CD4-positive, alpha-beta T cell treated with Interleukin-2 at 100 ng/mL for 4 hours (primary cell): ENCODE measurements at regions not wholly inside any gene's neighbourhood (a gene's known extent, or its start where the extent isn't known, plus 50 kb on each side); places are given as distances from the start of the nearest gene placed in this dataset.

Source experiments
- DNase-seq: peaks from one replicate; pipeline ENCODE4 v3.0.0-alpha.2; 2020; ENCODE audit warnings: low spot score

GRCh38 chr2:196399096-196399495, 227.7 kb upstream of the STK17B start:
- no peak for DNase-seq

DNA sequence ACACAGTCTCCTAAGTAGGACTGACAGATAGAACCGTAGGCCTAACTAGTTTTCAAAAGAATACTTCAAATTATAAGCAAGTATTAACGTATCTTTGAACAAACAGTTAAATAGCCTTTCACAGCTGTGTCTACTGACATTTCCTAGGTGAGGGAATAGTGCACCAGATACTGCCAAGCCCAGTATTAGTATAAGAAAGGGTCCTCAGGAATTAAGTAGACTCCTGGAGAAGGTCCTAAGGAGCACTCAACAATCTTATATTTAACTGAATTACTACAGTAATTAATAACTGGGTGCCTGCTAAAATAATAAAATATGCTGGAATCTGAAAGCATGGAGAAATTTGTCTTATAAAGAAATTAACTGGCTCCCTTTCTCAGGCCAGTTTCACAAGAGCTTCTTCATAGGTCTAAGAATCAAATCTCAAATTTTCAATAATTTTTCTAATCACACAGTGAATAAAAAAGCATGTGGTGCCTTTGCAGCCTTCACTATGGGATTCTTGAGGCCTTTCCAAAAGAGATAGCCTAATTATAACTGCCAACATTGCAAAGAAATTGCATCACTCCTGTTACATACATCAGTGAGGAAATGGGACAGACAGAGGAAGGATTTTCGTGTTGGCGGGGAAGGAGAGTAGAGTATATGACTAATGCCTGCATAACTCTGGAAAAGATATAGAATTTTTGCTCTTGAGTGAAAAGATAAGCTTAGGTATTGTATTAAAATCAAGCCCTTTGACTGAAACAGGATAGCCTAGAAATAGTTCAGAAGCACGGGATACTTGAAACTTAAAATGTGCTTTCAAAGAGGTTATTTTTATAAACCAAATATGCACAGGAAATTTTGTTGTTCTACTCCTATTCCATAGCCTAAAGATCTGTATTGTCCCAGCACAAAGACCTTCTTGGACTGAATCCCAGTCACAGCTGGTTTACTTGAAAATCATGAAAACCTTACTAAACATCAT, 228.6 kb upstream of the STK17B start:
- no peak for DNase-seq

GRCh38 chr2:196403471-196403870, 232.1 kb upstream of the STK17B start:
- no peak for DNase-seq

- DNase-seq: no peak
Observed at GRCh38 chr2:196404276-196404675, 232.9 kb upstream of the STK17B start.

DNA sequence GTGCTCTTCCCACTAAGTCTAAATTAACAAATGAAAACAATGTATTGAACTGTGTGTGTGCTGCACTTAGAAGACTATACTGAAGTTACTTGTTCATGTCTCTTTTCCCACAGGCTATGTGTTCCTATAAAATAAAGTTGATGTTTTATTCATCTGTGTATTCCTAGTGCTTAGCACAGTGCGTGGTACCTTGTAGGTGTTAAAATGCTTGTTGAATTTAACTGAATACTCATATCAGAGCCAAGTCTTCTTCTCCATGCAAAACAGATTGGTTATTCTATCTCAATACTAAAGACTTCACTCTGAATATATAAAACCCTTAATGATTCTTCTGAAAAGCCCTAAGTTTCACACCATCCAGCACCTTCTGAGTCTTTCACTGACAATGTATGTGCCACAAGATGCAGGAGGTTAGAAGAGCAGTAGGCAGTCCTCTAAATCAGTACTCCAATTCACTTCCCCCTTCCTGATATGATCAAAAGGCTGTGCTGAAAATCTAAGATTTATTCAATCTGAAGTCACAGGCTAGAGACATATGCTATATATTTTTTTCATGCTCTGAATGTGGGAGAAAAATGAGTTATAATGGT, 231.7 kb upstream of the CCDC150 start:
- no peak for DNase-seq

DNA sequence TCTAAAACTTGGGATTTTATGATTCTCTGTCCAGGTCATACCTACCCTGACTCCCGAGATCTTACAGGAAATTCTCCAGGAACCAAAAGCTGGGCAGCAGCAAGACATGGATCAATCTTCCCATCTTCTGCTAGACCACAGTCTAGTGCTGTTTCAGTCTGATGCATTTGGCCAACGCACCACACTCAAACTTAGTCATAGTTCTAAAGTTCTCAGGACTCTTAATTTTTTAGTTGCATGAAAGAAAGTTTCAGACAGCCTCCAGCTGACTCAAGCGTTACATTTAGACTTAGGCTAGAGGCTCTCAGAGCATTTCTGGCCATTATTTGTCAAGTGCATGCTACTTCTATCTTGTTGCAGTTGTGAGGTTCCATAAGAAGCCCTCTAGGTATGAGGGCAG, 230.1 kb upstream of the CCDC150 start:
- DNase-seq: no peak

GRCh38 chr2:196410008-196410407, 229.5 kb upstream of the CCDC150 start:
- no peak for DNase-seq

GRCh38 chr2:196413821-196414274, 225.7 kb upstream of the CCDC150 start:
- DNase-seq: no peak

- no peak for DNase-seq
Observed at GRCh38 chr2:196415384-196415783, 224.1 kb upstream of the CCDC150 start.

DNA sequence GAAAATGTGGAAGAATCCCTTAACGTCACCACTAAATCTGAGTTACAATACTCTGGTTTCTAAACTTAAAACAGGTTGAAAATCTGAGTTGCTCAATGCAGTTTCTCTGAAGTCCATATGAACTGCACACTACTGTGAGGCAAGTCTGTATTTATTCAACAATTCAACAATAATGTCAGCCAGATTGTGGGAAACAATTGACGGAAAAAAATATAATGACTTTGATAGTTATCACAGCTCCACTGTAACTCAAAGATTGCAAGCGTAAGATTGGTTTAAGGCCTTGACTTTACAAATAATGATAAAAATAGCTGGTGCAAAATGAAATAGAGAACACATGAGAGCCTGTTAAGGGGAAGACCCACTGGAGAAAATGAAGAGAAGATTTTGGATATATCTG, 219.4 kb upstream of the CCDC150 start:
- DNase-seq: no peak

GRCh38 chr2:196421880-196422279, 217.6 kb upstream of the CCDC150 start:
- no peak for DNase-seq

DNA sequence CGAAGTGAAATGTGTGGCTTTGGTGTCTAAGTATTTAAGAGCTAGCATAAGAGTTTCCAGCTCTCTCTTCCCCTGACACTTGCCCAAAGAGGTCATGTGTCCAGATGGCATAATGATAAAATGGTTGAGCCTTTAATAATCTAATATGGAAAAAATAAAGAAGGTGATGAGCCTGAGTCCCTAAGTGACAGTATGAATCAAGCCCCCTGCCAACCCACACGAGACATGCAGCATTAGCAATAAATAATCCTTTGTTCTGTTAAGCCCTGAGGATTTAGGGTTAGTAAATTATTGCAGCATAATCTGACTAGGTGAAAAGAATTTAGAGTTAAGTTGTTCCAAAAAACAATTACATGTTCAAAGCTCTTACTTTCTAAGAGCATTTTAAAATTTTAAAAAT, 217.2 kb upstream of the CCDC150 start:
- DNase-seq: no peak

DNA sequence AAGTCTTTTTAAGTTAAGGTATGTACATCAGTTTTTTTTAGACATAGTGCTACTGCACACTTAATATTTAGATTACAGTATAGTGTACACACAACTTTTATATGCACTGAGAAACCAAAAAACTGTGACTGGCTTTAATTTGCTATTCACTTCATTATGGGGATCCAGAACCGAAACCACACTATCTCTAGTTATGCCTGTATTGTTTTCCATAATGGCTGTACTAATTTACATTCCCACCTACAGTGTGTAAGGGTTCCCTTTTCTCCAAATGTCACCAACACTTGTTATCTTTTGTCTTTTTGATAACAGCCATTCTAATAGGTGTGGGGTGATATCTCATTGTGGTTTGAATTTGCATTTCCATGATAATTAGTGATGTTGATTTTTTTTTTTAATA, 213.4 kb upstream of the CCDC150 start:
- DNase-seq: no peak

- DNase-seq: no peak
Observed at GRCh38 chr2:196427986-196428634, 211.4 kb upstream of the CCDC150 start.

DNA sequence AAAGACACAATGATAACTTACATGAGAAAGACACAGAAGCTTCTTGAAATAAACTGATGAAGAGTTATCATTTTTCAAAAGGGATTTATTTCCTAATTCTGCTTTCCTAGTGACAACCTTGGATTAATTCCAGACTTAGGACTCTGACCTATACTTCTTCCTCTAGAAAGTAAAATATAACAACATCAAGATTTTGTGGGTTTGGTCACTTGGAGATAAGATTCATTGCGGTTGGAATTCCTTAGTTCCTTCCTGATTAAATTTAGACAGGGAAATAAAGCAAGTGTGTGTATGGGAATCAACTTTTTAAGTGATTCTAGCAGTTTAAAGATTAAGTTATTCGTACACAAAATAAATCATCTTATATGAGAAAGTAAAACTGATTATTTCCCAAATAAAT, 208.4 kb upstream of the CCDC150 start:
- no peak for DNase-seq

DNA sequence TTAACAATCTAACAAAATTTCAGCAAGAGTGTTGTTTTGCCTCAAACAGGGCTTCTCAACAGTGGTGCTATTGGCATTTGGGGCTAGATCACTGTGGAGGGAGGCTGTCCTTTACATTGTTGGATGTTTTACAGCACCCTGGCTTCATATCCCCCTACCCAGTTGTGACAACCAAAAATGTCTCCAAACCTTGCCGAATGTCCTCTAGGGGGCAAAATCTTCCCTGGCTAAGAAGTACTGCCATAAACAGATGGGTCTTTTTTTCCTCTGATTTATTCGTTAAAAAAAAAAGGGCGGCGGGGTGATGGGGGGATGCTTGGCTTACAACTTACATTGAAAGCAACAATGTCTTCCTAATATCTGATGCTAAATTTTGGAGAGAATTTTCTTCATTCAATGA, 207.6 kb upstream of the CCDC150 start:
- no peak for DNase-seq

DNA sequence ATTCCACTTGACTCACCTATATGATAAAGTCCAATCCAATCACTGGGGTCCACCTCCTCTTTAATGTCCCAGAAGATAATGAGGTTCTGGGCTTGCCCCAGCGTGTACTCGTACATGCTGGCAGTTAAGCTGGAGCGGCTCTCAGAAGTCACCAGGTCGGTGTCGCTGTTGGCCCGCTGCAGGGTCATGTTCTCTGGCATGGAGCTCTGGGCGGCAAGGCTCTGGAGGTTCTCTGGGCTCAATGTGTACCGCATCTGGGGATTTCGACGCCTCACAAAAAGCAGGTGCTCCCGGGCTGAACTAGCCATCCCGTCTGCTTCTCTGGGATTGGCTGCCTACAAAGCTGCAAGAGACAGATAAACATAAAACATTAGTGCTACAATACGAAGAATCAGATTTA, 206.4 kb upstream of the CCDC150 start:
- no peak for DNase-seq

- no peak for DNase-seq
Observed at GRCh38 chr2:196434217-196434616, 205.3 kb upstream of the CCDC150 start.

- DNase-seq: no peak
Observed at GRCh38 chr2:196435189-196435588, 204.3 kb upstream of the CCDC150 start.

GRCh38 chr2:196437626-196438025, 201.9 kb upstream of the CCDC150 start:
- no peak for DNase-seq

- DNase-seq: no peak
Observed at GRCh38 chr2:196439760-196440159, 199.8 kb upstream of the CCDC150 start.

GRCh38 chr2:196440413-196440812, 199.1 kb upstream of the CCDC150 start:
- no peak for DNase-seq

DNA sequence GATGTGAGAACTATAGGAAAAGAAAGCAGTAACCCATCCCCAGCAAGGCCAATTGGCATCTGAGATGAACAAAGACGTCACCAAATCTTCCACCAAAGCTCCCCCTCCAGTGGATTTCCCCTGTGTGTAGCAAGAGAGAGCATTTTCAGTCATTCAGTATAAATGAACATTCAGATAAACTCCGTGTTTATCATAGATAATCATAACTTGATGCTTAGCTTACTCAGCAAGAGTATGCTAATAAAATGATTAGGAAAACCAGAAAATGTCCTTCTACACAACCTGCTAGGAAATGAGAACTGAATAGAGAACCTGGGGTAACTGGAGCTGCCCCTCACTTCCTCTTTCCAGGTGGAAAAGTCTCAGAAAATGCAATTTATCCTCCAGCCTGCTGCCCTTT, 198.0 kb upstream of the CCDC150 start:
- no peak for DNase-seq
